Duodenal mucosa (tissue), 2 donors: ENCODE measurements at regions not wholly inside any gene's neighbourhood (a gene's known extent, or its start where the extent isn't known, plus 50 kb on each side); places are given as distances from the start of the nearest gene placed in this dataset.

ENCODE experiments used
- H3K27ac ChIP-seq: one replicate; pipeline ENCODE4 v1.7.0; 2013; ENCODE audit warnings: low read depth, low read length
- H3K27me3 ChIP-seq, 2 donors: one replicate each; pipeline ENCODE4 v1.7.0; 2013; ENCODE audit warnings: low read length in 2 of 2, control low read depth in 1 of 2; ENCODE audit not compliant: insufficient read depth in 2 of 2, control insufficient read depth in 1 of 2
- H3K36me3 ChIP-seq, 2 donors: one replicate each; pipeline ENCODE4 v1.7.0; 2013; ENCODE audit warnings: low read length in 2 of 2, control low read depth in 1 of 2; ENCODE audit not compliant: insufficient read depth in 2 of 2, control insufficient read depth in 1 of 2
- H3K4me1 ChIP-seq, 2 donors: one replicate each; pipeline ENCODE4 v1.7.0; 2013; ENCODE audit warnings: low read length in 2 of 2, control low read depth in 1 of 2; ENCODE audit not compliant: insufficient read depth in 2 of 2, control insufficient read depth in 1 of 2
- H3K4me3 ChIP-seq, 2 donors: one replicate each; pipeline ENCODE4 v1.7.0; 2013; ENCODE audit warnings: low read length in 2 of 2, low read depth in 1 of 2
- H3K9ac ChIP-seq, 2 donors: one replicate each; pipeline ENCODE4 v1.7.0; 2013; ENCODE audit warnings: low read length in 2 of 2, low read depth in 1 of 2
- H3K9me3 ChIP-seq, 2 donors: one replicate each; pipeline ENCODE4 v1.7.0; 2013; ENCODE audit warnings: low read length in 2 of 2, control low read depth in 1 of 2; ENCODE audit not compliant: control insufficient read depth in 1 of 2

DNA sequence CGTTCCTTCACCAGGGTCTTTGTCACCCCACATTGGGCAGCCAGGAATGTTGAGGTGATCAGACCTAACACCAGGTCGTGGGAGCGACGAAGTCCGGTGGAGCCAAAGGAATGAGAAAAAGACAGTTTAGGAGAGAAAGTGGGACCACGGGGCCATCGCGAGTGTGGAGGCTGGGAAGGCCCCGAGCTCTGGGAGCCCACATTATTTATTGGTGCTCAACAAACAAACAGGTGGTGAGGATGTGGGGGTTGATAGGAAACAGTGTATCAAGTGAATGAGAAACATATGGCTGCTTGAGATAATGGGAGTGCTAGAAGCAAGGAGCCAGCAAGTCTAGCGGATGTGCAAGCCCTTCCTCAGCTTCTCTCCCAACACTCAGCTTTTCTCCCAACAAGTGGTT is 287.1 kb upstream of the SGK1 start:
- H3K27me3 ChIP-seq = no peaks in the 10 kb centered on the region
- H3K9me3 ChIP-seq = peaks cover 10 to 11% of the 10 kb centered on the region in 2 donors
- H3K4me3 ChIP-seq = no peak overlapping the region
- no peak overlapping the region for H3K9ac ChIP-seq
- H3K27ac ChIP-seq = no peak overlapping the region
- H3K36me3 ChIP-seq = no peaks in the 10 kb centered on the region
- no peaks in the 10 kb centered on the region for H3K4me1 ChIP-seq

GRCh38 chr6:134604014-134604676 is 286.2 kb upstream of the SGK1 start:
- Histone ChIP-seq H3K27me3 (no peaks in the 10 kb centered on the region), H3K4me1 (no peaks in the 10 kb centered on the region), H3K9ac (no peak overlapping the region), H3K27ac (no peak overlapping the region), H3K36me3 (no peaks in the 10 kb centered on the region), H3K4me3 (no peak overlapping the region), H3K9me3 (peaks cover 10 to 11% of the 10 kb centered on the region in 2 donors)

DNA sequence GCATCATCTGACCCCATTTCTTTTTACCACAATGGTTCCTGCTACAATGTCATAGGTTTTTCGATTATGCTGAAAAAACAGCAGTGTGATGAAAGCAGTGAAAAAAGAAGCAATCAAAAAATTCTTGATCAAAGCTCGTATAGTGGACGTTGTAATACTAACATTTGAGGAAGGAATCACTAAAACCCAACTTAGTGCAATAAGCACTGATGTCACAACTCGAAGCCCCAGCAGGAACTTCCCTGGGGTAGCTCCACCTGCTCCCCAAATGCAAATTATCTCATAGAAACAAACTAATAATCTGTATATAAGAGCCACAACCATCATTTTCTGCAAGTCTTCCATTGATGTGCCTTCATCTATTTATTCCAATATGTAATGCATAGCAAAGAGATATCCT is 285.6 kb upstream of the SGK1 start:
- H3K4me3 ChIP-seq = no peak overlapping the region
- H3K36me3 ChIP-seq = no peaks in the 10 kb centered on the region
- H3K9me3 ChIP-seq = peaks cover 10 to 11% of the 10 kb centered on the region in 2 donors

DNA sequence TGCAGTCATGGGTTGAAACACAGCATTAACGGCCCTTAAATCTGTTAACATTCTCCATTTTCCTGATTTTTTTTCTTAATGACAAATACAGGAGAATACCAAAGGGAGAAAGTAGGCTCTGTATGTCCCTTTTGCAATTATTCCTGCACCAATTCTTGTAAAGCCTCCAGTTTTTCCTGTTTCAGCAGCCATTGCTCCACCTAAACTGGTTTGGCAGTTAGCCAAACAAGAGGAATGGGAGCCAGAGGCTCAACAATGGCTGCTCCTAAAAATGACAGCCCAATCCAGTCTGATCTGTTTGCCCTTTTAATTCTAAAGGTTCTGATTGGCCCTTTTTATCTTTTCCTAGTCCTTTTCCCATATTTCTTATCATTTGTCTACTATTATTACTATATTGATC is 284.2 kb upstream of the SGK1 start:
- H3K4me1 ChIP-seq = no peaks in the 10 kb centered on the region
- no peak overlapping the region for H3K27ac ChIP-seq
- H3K9me3 ChIP-seq = peaks cover 10 to 11% of the 10 kb centered on the region in 2 donors
- no peak overlapping the region for H3K4me3 ChIP-seq
- no peaks in the 10 kb centered on the region for H3K36me3 ChIP-seq
- no peaks in the 10 kb centered on the region for H3K27me3 ChIP-seq
- H3K9ac ChIP-seq = no peak overlapping the region

More for the DNA sequence above, 285.6 kb upstream of the SGK1 start:
- H3K9ac ChIP-seq = no peak overlapping the region
- no peaks in the 10 kb centered on the region for H3K27me3 ChIP-seq
- no peak overlapping the region for H3K27ac ChIP-seq
- no peaks in the 10 kb centered on the region for H3K4me1 ChIP-seq

- no peaks in the 10 kb centered on the region for H3K27me3 ChIP-seq
- H3K4me1 ChIP-seq = no peaks in the 10 kb centered on the region
- H3K27ac ChIP-seq = no peak overlapping the region
- peaks cover 10 to 11% of the 10 kb centered on the region in 2 donors for H3K9me3 ChIP-seq
- no peaks in the 10 kb centered on the region for H3K36me3 ChIP-seq
- H3K4me3 ChIP-seq = no peak overlapping the region
- H3K9ac ChIP-seq = no peak overlapping the region
These were observed 282.8 kb upstream of the SGK1 start for GRCh38 chr6:134600671-134601070.

DNA sequence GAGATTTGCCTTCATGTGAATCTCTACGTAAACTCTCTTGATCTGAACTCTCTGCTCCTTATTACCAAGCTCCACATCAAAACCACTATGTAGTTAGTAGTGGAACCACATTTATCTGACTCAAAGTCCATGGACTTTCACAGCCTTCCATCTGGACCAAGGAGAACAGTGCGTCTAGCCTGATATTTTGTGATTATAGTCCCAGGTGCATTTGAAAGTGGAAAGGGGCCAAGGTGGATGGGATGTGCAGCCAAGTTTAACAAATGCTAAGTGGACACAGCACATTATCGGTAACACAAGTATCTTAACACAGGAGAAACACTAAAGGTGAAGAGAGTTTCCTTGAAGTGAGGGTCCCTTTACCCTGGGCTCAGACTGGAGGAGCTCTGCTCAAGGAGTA is 281.2 kb upstream of the SGK1 start:
- H3K4me1 ChIP-seq = no peaks in the 10 kb centered on the region
- H3K9me3 ChIP-seq = peaks cover 10 to 11% of the 10 kb centered on the region in 2 donors
- H3K4me3 ChIP-seq = no peak overlapping the region
- no peak overlapping the region for H3K9ac ChIP-seq
- H3K36me3 ChIP-seq = no peaks in the 10 kb centered on the region
- no peaks in the 10 kb centered on the region for H3K27me3 ChIP-seq
- H3K27ac ChIP-seq = no peak overlapping the region

GRCh38 chr6:134596191-134596590 is 278.3 kb upstream of the SGK1 start:
- Histone ChIP-seq H3K27ac (no peak overlapping the region), H3K9ac (no peak overlapping the region), H3K27me3 (no peaks in the 10 kb centered on the region), H3K4me1 (no peaks in the 10 kb centered on the region), H3K9me3 (peaks cover 5 to 8% of the 10 kb centered on the region in 2 donors), H3K36me3 (no peaks in the 10 kb centered on the region), H3K4me3 (no peak overlapping the region)

GRCh38 chr6:134594881-134595280 is 277.0 kb upstream of the SGK1 start:
- Histone ChIP-seq H3K27ac (no peak overlapping the region), H3K9ac (no peak overlapping the region), H3K27me3 (no peaks in the 10 kb centered on the region), H3K4me1 (no peaks in the 10 kb centered on the region), H3K36me3 (no peaks in the 10 kb centered on the region), H3K9me3 (no peaks in the 10 kb centered on the region), H3K4me3 (no peak overlapping the region)

- Histone ChIP-seq H3K27me3 (no peaks in the 10 kb centered on the region), H3K9ac (no peak overlapping the region), H3K4me3 (no peak overlapping the region), H3K4me1 (no peaks in the 10 kb centered on the region), H3K36me3 (no peaks in the 10 kb centered on the region), H3K27ac (no peak overlapping the region), H3K9me3 (no peaks in the 10 kb centered on the region)
These were observed 276.0 kb upstream of the SGK1 start for GRCh38 chr6:134593887-134594286.

DNA sequence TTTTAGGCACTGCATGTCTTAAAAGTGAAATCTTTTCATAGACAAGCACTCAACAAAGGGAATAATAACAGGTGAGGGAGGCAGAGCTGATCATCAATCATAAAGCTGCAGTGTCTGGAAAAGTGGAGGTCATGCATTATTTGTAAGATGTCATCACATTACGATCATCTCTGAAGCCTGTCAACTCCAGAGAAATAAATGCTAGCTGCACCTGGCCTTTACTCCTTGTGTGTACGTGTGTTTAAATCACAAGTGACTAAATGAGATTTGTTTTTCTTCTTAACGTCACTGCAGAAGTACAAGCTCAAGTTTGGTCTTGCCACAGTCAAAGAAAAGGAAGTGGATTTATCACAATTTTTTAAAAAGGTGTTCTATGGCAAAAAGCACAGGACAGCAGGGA is 275.5 kb upstream of the SGK1 start:
- H3K9me3 ChIP-seq = no peaks in the 10 kb centered on the region
- H3K4me1 ChIP-seq = no peaks in the 10 kb centered on the region
- no peak overlapping the region for H3K27ac ChIP-seq
- no peak overlapping the region for H3K9ac ChIP-seq
- no peaks in the 10 kb centered on the region for H3K36me3 ChIP-seq
- no peak overlapping the region for H3K4me3 ChIP-seq
- H3K27me3 ChIP-seq = no peaks in the 10 kb centered on the region

DNA sequence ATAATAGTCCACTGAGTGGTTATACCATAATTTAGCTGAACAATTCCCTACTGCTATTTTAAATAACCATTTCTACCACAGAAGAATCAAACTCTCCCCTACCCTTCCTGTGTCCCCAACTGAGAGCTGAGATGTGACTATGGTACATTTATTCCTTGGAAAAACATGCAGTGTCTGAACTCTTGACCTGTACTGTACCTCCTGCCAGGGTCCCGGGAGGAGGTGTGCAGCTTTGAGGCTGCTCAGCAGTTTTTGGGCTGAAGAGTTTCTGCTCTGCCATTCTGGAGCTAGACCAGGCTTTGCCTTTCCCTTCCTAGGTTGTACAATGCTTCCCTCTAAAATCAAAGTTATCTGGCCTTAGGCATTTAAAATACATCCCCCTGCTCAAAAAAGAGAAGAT is 275.1 kb upstream of the SGK1 start:
- H3K4me1 ChIP-seq = no peaks in the 10 kb centered on the region
- no peak overlapping the region for H3K9ac ChIP-seq
- H3K9me3 ChIP-seq = no peaks in the 10 kb centered on the region
- no peaks in the 10 kb centered on the region for H3K36me3 ChIP-seq
- no peak overlapping the region for H3K4me3 ChIP-seq
- no peaks in the 10 kb centered on the region for H3K27me3 ChIP-seq
- no peak overlapping the region for H3K27ac ChIP-seq
